SK-N-SH (cell line): ENCODE measurements at regions not wholly inside any gene's neighbourhood (a gene's known extent, or its start where the extent isn't known, plus 50 kb on each side); places are given as distances from the start of the nearest gene placed in this dataset.

Experiments used
- CTCF ChIA-PET: fragments of 300-600, 350-600 bp; formaldehyde crosslinking; extraction: SDS; loops from one replicate; lab custom pipeline; 2021; lab: Yijun Ruan, JAX
- POLR2A ChIA-PET: fragments of 350-600 bp; sonication (Branson Sonifier 250); formaldehyde crosslinking; extraction: SDS; loops from one replicate; lab custom pipeline; 2020; ENCODE audit warnings: antibody characterized with exemption, inconsistent platforms; lab: Yijun Ruan, JAX
- DNase-seq: peaks from one replicate; pipeline ENCODE4 v3.0.0; 2012
- H2AFZ ChIP-seq: fragments of 200-600 bp; sonication (generic); 2 replicates; pipeline ENCODE4 v1.8.1; 2016; ENCODE audit warnings: antibody characterized with exemption, mild to moderate bottlenecking, low read depth
- H3F3A ChIP-seq: fragments of 200-600 bp; sonication (generic); replicated peaks from 2 replicates; pipeline ENCODE3; 2016; ENCODE audit warnings: antibody characterized with exemption, mild to moderate bottlenecking; ENCODE audit not compliant: insufficient read depth
- H3K27ac ChIP-seq, 2 experiments: fragments of 200-500 bp in 1 of 2; fragments of 200-600 bp in 1 of 2; sonication (Bioruptor generic) in 1 of 2; sonication (generic), shearing (Covaris generic) in 1 of 2; 2 replicates each; pipeline versions ENCODE4 v1.5.1 to v1.6.1; 2014 to 2016; ENCODE audit warnings: low read depth in 2 of 2, inconsistent platforms in 1 of 2, low read length in 1 of 2, mild to moderate bottlenecking in 1 of 2, mixed read lengths in 1 of 2
- H3K27me3 ChIP-seq: fragments of 200-600 bp; sonication (generic), shearing (Covaris generic); 2 replicates; pipeline ENCODE4 v1.6.1; 2016; ENCODE audit warnings: mixed run types; ENCODE audit not compliant: insufficient read depth
- H3K36me3 ChIP-seq, 2 experiments: fragments of 200-500 bp in 1 of 2; fragments of 200-600 bp in 1 of 2; sonication (Bioruptor generic) in 1 of 2; sonication (generic) in 1 of 2; replicated peaks in 1 of 2; 2 replicates each; pipeline versions ENCODE3 to v1.5.1; 2014 to 2016; ENCODE audit warnings: low read length in 1 of 2, mild to moderate bottlenecking in 1 of 2; ENCODE audit not compliant: insufficient read depth in 2 of 2, control insufficient read depth in 1 of 2
- H3K4me1 ChIP-seq, 2 experiments: fragments of 200-500 bp in 1 of 2; fragments of 200-600 bp in 1 of 2; sonication (Bioruptor generic) in 1 of 2; sonication (generic), shearing (Covaris generic) in 1 of 2; 2 replicates each; pipeline versions ENCODE4 v1.5.1 to v1.6.1; 2014 to 2016; ENCODE audit warnings: low read depth in 1 of 2, low read length in 1 of 2, mixed run types in 1 of 2; ENCODE audit not compliant: insufficient read depth in 2 of 2, control insufficient read depth in 1 of 2
- H3K4me2 ChIP-seq: fragments of 200-600 bp; sonication (generic), shearing (Covaris generic); 2 replicates; pipeline ENCODE4 v1.6.1; 2017; ENCODE audit warnings: mixed run types
- H3K4me3 ChIP-seq, 2 experiments: fragments of 200-500 bp in 1 of 2; fragments of 200-600 bp in 1 of 2; sonication (Bioruptor generic) in 1 of 2; sonication (generic), shearing (Covaris generic) in 1 of 2; 2 replicates each; pipeline versions ENCODE4 v1.5.1 to v1.8.1; 2014 to 2016; ENCODE audit warnings: low read depth in 2 of 2, inconsistent platforms in 1 of 2, low read length in 1 of 2, mild to moderate bottlenecking in 1 of 2, mixed read lengths in 1 of 2, moderate library complexity in 1 of 2
- H3K79me2 ChIP-seq: fragments of 200-600 bp; sonication (generic); 2 replicates; pipeline ENCODE4 v1.8.1; 2017; ENCODE audit warnings: mild to moderate bottlenecking; ENCODE audit not compliant: insufficient read depth
- H3K9ac ChIP-seq: fragments of 200-600 bp; sonication (generic); 2 replicates; pipeline ENCODE4 v1.6.1; 2017; ENCODE audit warnings: mixed run types
- H3K9me2 ChIP-seq: fragments of 200-600 bp; sonication (generic); 2 replicates; pipeline ENCODE4 v1.6.1; 2017; ENCODE audit warnings: mixed run types
- H3K9me3 ChIP-seq: fragments of 200-600 bp; sonication (generic); 2 replicates; pipeline ENCODE4 v1.6.1; 2017; ENCODE audit warnings: mixed run types, mild to moderate bottlenecking, moderate library complexity
- H4K20me1 ChIP-seq: fragments of 200-600 bp; sonication (generic); 2 replicates; pipeline ENCODE4 v1.6.1; 2017; ENCODE audit warnings: mild to moderate bottlenecking, mixed run types; ENCODE audit not compliant: insufficient read depth
- CTCF ChIP-seq: fragments of 200-600 bp; sonication (generic); IDR thresholded peaks from 2 replicates; pipeline ENCODE4 v1.6.1; 2017; ENCODE audit warnings: antibody characterized with exemption, mild to moderate bottlenecking, moderate library complexity
- EP300 ChIP-seq, 2 experiments: IDR thresholded peaks; 2 replicates each; pipeline versions ENCODE4 v1.4.0 to v1.6.1; 2012; ENCODE audit warnings: borderline replicate concordance in 1 of 2, low read depth in 1 of 2, low read length in 1 of 2
- JUND ChIP-seq: IDR thresholded peaks from 2 replicates; pipeline ENCODE4 v1.4.0; 2012
- MEF2A ChIP-seq: IDR thresholded peaks from 2 replicates; pipeline ENCODE4 v1.4.0; 2012; ENCODE audit warnings: low read depth, borderline replicate concordance
- NFIC ChIP-seq: IDR thresholded peaks from 2 replicates; pipeline ENCODE4 v1.4.0; 2012; ENCODE audit warnings: borderline replicate concordance
- NRF1 ChIP-seq: IDR thresholded peaks from 2 replicates; pipeline ENCODE4 v1.6.1; 2012; ENCODE audit warnings: low read depth, mild to moderate bottlenecking, low read length
- POLR2AphosphoS5 ChIP-seq: IDR thresholded peaks from 2 replicates; pipeline ENCODE4 v1.6.1; 2012; ENCODE audit warnings: low read depth, low read length
- RCOR1 ChIP-seq: fragments of 150-350 bp; IDR thresholded peaks from 2 replicates; pipeline ENCODE4 v1.6.1; 2017; ENCODE audit warnings: antibody characterized with exemption, low read length
- RFX5 ChIP-seq: IDR thresholded peaks from 2 replicates; pipeline ENCODE4 v1.6.1; 2012; ENCODE audit warnings: mild to moderate bottlenecking, improper control_type of control experiment, low read length
- SIN3A ChIP-seq: IDR thresholded peaks from 2 replicates; pipeline ENCODE4 v1.6.1; 2012; ENCODE audit warnings: low read depth, mild to moderate bottlenecking, low read length, moderate library complexity, borderline replicate concordance
- TAF1 ChIP-seq: IDR thresholded peaks from 2 replicates; pipeline ENCODE4 v1.6.1; 2012; ENCODE audit warnings: low read depth, mild to moderate bottlenecking, low read length, moderate library complexity, borderline replicate concordance
- WGBS: methylation state at CpG from one replicate; pipeline ENCODE4 v1.1.6; 2017; ENCODE audit warnings: low lambda C conversion rate; 5-methylcytosine and 5-hydroxymethylcytosine counted together
- TF ChIP-seq, protein P1 (sequence below): IDR thresholded peaks from 2 replicates; pipeline ENCODE4 v1.4.0; 2012; ENCODE audit warnings: low read depth, borderline replicate concordance
- TF ChIP-seq, protein P2 (sequence below): IDR thresholded peaks from 2 replicates; pipeline ENCODE4 v1.4.0; 2012; ENCODE audit warnings: low read depth
- TF ChIP-seq, protein P3 (sequence below): IDR thresholded peaks from 2 replicates; pipeline ENCODE4 v1.6.1; 2012; ENCODE audit warnings: mild to moderate bottlenecking, low read depth, low read length, moderate library complexity

- H3K27ac ChIP-seq = no peak overlapping the region
- no peaks in the 10 kb centered on the region for H3K36me3 ChIP-seq
- no peak overlapping the region for H3K9ac ChIP-seq
- no peak overlapping the region for H2AFZ ChIP-seq
- CTCF ChIA-PET = no interaction called here
- no peaks in the 10 kb centered on the region for H4K20me1 ChIP-seq
- 8% methylated on average over 3 of the region's 3 CpGs for WGBS
- TF ChIP-seq TAF1 = no peak
- TF ChIP-seq, protein P1, sequence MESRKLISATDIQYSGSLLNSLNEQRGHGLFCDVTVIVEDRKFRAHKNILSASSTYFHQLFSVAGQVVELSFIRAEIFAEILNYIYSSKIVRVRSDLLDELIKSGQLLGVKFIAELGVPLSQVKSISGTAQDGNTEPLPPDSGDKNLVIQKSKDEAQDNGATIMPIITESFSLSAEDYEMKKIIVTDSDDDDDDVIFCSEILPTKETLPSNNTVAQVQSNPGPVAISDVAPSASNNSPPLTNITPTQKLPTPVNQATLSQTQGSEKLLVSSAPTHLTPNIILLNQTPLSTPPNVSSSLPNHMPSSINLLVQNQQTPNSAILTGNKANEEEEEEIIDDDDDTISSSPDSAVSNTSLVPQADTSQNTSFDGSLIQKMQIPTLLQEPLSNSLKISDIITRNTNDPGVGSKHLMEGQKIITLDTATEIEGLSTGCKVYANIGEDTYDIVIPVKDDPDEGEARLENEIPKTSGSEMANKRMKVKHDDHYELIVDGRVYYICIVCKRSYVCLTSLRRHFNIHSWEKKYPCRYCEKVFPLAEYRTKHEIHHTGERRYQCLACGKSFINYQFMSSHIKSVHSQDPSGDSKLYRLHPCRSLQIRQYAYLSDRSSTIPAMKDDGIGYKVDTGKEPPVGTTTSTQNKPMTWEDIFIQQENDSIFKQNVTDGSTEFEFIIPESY = no peak
- no peak for TF ChIP-seq EP300 (IDR thresholded peaks at IDR 0.05; ENCODE audit: borderline replicate concordance in 1 of 2, low read depth in 1 of 2, low read length in 1 of 2)
- TF ChIP-seq NRF1 = no peak
- TF ChIP-seq CTCF = no peak
- TF ChIP-seq SIN3A = no peak
- TF ChIP-seq POLR2AphosphoS5 = no peak
- no peak for TF ChIP-seq NFIC
- TF ChIP-seq JUND = no peak
- TF ChIP-seq, protein P2, sequence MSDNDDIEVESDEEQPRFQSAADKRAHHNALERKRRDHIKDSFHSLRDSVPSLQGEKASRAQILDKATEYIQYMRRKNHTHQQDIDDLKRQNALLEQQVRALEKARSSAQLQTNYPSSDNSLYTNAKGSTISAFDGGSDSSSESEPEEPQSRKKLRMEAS = no peak
- TF ChIP-seq, protein P3, sequence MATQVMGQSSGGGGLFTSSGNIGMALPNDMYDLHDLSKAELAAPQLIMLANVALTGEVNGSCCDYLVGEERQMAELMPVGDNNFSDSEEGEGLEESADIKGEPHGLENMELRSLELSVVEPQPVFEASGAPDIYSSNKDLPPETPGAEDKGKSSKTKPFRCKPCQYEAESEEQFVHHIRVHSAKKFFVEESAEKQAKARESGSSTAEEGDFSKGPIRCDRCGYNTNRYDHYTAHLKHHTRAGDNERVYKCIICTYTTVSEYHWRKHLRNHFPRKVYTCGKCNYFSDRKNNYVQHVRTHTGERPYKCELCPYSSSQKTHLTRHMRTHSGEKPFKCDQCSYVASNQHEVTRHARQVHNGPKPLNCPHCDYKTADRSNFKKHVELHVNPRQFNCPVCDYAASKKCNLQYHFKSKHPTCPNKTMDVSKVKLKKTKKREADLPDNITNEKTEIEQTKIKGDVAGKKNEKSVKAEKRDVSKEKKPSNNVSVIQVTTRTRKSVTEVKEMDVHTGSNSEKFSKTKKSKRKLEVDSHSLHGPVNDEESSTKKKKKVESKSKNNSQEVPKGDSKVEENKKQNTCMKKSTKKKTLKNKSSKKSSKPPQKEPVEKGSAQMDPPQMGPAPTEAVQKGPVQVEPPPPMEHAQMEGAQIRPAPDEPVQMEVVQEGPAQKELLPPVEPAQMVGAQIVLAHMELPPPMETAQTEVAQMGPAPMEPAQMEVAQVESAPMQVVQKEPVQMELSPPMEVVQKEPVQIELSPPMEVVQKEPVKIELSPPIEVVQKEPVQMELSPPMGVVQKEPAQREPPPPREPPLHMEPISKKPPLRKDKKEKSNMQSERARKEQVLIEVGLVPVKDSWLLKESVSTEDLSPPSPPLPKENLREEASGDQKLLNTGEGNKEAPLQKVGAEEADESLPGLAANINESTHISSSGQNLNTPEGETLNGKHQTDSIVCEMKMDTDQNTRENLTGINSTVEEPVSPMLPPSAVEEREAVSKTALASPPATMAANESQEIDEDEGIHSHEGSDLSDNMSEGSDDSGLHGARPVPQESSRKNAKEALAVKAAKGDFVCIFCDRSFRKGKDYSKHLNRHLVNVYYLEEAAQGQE = no peak
- no peak for TF ChIP-seq RFX5
- TF ChIP-seq MEF2A = no peak
- no peak for TF ChIP-seq RCOR1
- no peak overlapping the region for H3K4me2 ChIP-seq
- H3F3A ChIP-seq = no peaks in the 10 kb centered on the region
- DNase-seq = no peak
- no peak overlapping the region for H3K4me3 ChIP-seq
- no peaks in the 10 kb centered on the region for H3K4me1 ChIP-seq
- H3K9me3 ChIP-seq = no peaks in the 10 kb centered on the region
- POLR2A ChIA-PET = no interaction called here
- H3K9me2 ChIP-seq = no peaks in the 10 kb centered on the region
- no peaks in the 10 kb centered on the region for H3K27me3 ChIP-seq
- H3K79me2 ChIP-seq = no peaks in the 10 kb centered on the region
These were observed 1541.7 kb upstream of the FLRT2 start for GRCh38 chr14:83988275-83988674.
